Sigmoid colon (tissue), 4 donors: ENCODE measurements at regions not wholly inside any gene's neighbourhood (a gene's known extent, or its start where the extent isn't known, plus 50 kb on each side); places are given as distances from the start of the nearest gene placed in this dataset.

Source experiments
- CTCF ChIP-seq, 4 experiments: fragments of 450-650 bp in 3 of 4; fragments of 200-600 bp in 1 of 4; IDR thresholded peaks; one replicate each; pipeline ENCODE4 v1.5.1; 2016 to 2019; ENCODE audit warnings: antibody characterized with exemption in 4 of 4, mild to moderate bottlenecking in 3 of 4, moderate library complexity in 2 of 4
- POLR2AphosphoS5 ChIP-seq, 4 donors: sonication (generic); formaldehyde crosslinking; IDR thresholded peaks; one replicate each; pipeline ENCODE4 v1.6.1; 2017; ENCODE audit warnings: antibody characterized with exemption in 4 of 4

DNA sequence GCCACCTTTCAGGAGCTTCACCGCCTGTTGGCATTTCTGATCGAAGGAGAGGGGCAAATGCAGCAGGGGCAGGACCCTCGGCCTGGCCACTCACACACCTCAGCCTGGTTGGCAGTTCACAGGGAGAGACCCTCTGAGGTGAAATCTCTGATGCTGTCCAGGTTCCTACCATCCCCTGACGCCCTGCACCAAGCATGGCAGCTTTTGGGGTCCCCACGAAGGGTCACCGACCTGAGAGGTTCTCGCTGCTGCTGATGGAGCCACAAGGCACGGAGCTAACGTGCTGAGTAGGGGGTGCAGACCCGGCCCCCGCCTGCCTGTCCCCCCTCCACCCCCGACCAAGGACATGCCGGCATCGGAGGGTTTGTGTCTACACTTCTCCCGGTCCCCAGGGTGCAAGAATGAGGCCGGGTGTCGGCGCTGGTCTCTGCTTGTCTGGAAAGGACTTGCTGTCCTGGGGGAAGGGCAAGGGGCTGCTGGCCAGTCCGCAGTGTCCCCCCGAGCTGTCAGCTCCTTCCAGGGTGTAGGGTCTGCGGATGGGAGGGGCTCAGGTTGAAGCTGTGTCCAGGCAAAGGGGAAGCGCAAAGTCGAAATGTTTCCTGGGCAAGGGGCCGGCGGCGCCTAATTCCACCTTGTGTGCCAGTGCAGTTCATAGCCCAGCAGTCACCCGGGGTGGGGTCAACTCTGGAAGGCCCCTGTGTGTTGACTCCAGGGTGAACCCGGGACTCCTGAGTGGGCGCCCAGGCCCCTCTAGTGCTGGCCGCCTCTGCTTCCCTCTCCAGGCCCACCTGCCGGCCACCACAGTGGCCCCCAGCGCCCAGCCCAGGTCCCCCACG, 132.6 kb downstream of the DNAJB6 start:
- no peak for TF ChIP-seq POLR2AphosphoS5 (IDR thresholded peaks at IDR 0.05)
- no peak for TF ChIP-seq CTCF (IDR thresholded peaks at IDR 0.05)
